ENCODE measurements at regions not wholly inside any gene's neighbourhood (a gene's known extent, or its start where the extent isn't known, plus 50 kb on each side); places are given as distances from the start of the nearest gene placed in this dataset.

DNA sequence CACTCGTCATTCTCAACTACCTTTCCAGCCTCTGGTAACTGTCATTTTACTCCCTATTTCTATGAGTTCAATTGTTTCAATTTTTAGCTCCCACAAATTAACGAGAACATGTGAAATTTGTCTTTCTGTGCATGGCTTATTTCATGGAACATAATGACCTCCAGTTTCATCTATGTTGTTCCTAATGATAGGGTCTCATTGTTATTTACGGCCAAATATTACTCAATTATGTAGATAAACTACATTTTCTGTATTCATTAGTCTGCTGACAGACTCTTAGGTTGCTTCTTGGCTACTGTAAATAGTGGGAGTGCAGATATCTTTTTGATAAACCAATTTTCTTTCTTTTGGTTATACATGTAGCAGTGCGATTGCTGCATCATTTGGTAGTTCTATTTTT is 374.9 kb upstream of the ROBO1 start:
- TF ChIP-seq CTCF (IDR thresholded peaks at IDR 0.05) (no peak), POLR2A (IDR thresholded peaks at IDR 0.05) (no peak)
